Transverse colon (tissue), 4 donors: ENCODE measurements at regions not wholly inside any gene's neighbourhood (a gene's known extent, or its start where the extent isn't known, plus 50 kb on each side); places are given as distances from the start of the nearest gene placed in this dataset.

Source experiments
- DNase-seq: peaks from one replicate; pipeline ENCODE4 v3.0.0-alpha.2; 2019
- H3K27ac ChIP-seq, 4 donors: fragments of 200-600 bp; sonication (generic); 2 replicates each; pipeline ENCODE4 v1.5.1; 2016 to 2018; ENCODE audit warnings: inconsistent platforms in 4 of 4
- H3K27me3 ChIP-seq: fragments of 200-600 bp; sonication (generic); 2 replicates; pipeline ENCODE4 v1.5.1; 2017; ENCODE audit warnings: inconsistent platforms
- H3K36me3 ChIP-seq, 4 donors: fragments of 200-600 bp; sonication (generic); 2 replicates each; pipeline ENCODE4 v1.5.1; 2017 to 2019; ENCODE audit warnings: inconsistent platforms in 4 of 4
- H3K4me1 ChIP-seq, 4 donors: fragments of 200-600 bp; sonication (generic); 2 replicates each; pipeline ENCODE4 v1.5.1; 2017 to 2020; ENCODE audit warnings: inconsistent platforms in 4 of 4
- H3K4me3 ChIP-seq, 4 donors: fragments of 200-600 bp; sonication (generic); 1 replicate in 1 of 4; 2 replicates in 3 of 4; pipeline versions ENCODE4 v1.5.1 to v1.6.1; 2017 to 2019; ENCODE audit warnings: inconsistent platforms in 4 of 4
- H3K9me3 ChIP-seq, 2 donors: fragments of 200-600 bp; sonication (generic); 2 replicates each; pipeline ENCODE4 v1.5.1; 2017 to 2019; ENCODE audit warnings: inconsistent platforms in 2 of 2
- EP300 ChIP-seq: sonication (generic); formaldehyde crosslinking; IDR thresholded peaks from one replicate; pipeline ENCODE4 v1.6.1; 2017; ENCODE audit warnings: antibody characterized with exemption, low read depth
- POLR2A ChIP-seq: fragments of 450-650 bp; IDR thresholded peaks from one replicate; pipeline ENCODE4 v1.6.1; 2016; ENCODE audit warnings: antibody characterized with exemption, mild to moderate bottlenecking, moderate library complexity
- POLR2AphosphoS5 ChIP-seq, 3 donors: sonication (generic); formaldehyde crosslinking; IDR thresholded peaks; one replicate each; pipeline ENCODE4 v1.6.1; 2016; ENCODE audit warnings: antibody characterized with exemption in 3 of 3
- WGBS, 2 donors: methylation state at CpG; one replicate each; pipeline ENCODE4 v1.1.5; 2018; ENCODE audit warnings: low coverage in 1 of 2; 5-methylcytosine and 5-hydroxymethylcytosine counted together
- in situ Hi-C, 4 donors: fragments of 200-750 bp; cut with MboI; loops; one replicate each; pipeline versions ENCODE4 v1.15.0 to v1.15.1; 2017; ENCODE audit warnings: low sequenced_read_pairs in 3 of 4, low pct_ligation_motif_present in 1 of 4, low pct_unique_long_range_greater_than_20kb in 1 of 4
- intact Hi-C: fragments of 100-400 bp; cut with DNase I; formaldehyde crosslinking; loops from one replicate; pipeline ENCODE4 v1.15.1; 2023; ENCODE audit warnings: low total_unique reads
- TF ChIP-seq, protein P1 (sequence below), 5 experiments: fragments of 200-600 bp in 3 of 5; fragments of 450-650 bp in 2 of 5; sonication (generic) in 3 of 5; IDR thresholded peaks; 1 replicate in 2 of 5; 2 replicates in 3 of 5; pipeline ENCODE4 v1.5.1; 2016 to 2017; ENCODE audit warnings: antibody characterized with exemption in 5 of 5, inconsistent platforms in 3 of 5, mild to moderate bottlenecking in 2 of 5, moderate library complexity in 1 of 5

DNA sequence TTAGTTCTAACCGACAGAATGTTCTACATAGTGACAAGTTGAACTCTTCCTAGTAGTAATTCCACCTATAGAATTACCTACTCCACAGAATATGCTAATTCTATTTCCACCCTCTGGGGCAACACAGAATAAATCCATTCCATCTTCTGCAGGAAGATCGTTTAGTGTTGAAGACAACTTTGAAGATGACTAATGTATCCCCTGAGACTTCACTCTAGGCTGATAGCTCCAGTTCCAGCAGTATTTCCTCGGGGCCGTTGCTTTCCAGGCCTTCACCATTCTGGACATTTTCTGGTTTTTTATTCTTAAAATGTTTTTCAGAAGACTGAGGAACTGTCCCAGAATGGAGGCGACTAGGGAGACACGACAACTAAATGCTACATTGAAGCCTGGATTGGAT, 61.0 kb upstream of the CSF1 start:
- intact Hi-C loops (loop anchor here (10.0 kb wide), 1 partner anchor 45 kb away; no protein-coding TSS in a partner anchor), in situ Hi-C loops (no loop called here)
- Histone ChIP-seq H3K27me3 (no peaks in the 10 kb centered on the region), H3K36me3 (no peaks in the 10 kb centered on the region), H3K27ac (no peak overlapping the region), H3K4me3 (no peak overlapping the region), H3K9me3 (no peaks in the 10 kb centered on the region), H3K4me1 (no peaks in the 10 kb centered on the region)
- DNase-seq: no peak
- TF ChIP-seq, protein P1, sequence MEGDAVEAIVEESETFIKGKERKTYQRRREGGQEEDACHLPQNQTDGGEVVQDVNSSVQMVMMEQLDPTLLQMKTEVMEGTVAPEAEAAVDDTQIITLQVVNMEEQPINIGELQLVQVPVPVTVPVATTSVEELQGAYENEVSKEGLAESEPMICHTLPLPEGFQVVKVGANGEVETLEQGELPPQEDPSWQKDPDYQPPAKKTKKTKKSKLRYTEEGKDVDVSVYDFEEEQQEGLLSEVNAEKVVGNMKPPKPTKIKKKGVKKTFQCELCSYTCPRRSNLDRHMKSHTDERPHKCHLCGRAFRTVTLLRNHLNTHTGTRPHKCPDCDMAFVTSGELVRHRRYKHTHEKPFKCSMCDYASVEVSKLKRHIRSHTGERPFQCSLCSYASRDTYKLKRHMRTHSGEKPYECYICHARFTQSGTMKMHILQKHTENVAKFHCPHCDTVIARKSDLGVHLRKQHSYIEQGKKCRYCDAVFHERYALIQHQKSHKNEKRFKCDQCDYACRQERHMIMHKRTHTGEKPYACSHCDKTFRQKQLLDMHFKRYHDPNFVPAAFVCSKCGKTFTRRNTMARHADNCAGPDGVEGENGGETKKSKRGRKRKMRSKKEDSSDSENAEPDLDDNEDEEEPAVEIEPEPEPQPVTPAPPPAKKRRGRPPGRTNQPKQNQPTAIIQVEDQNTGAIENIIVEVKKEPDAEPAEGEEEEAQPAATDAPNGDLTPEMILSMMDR (IDR thresholded peaks at IDR 0.05): no peak
- TF ChIP-seq POLR2AphosphoS5 (IDR thresholded peaks at IDR 0.05): no peak
- no peak for TF ChIP-seq EP300
- TF ChIP-seq POLR2A: no peak
- 82 to 92% methylated on average over 6 of the region's 6 CpGs for WGBS, 2 donors

DNA sequence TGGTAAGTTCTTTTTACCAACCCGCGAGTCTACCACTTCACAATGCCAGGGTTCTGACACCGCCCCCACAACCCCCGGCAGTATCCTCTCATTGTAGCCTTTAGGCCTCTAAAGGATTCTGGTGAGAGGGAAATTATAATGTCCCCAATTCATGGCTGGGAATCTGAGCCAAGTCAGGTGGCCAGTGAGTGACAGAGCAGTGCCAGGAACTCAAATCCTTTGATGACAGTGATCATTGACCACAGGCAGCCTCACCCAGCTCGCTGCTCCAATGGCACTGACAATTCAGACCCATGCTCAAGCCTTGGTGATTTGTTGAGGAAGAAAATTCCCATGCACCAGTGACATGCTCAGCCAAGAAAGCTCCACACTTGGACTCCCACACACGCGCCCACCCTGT, 63.4 kb upstream of the CSF1 start:
- H3K4me3 ChIP-seq: no peak overlapping the region
- 87 to 96% methylated on average over 4 to 7 of the region's 7 CpGs for WGBS, 2 donors
- no peaks in the 10 kb centered on the region for H3K4me1 ChIP-seq
- no peaks in the 10 kb centered on the region for H3K9me3 ChIP-seq
- H3K36me3 ChIP-seq: no peaks in the 10 kb centered on the region
- TF ChIP-seq, protein P1 (IDR thresholded peaks at IDR 0.05): no peak
- no peak for TF ChIP-seq POLR2AphosphoS5 (IDR thresholded peaks at IDR 0.05)
- H3K27ac ChIP-seq: no peak overlapping the region
- in situ Hi-C loops: no loop called here
- no peak for DNase-seq
- intact Hi-C loops: no loop called here
- H3K27me3 ChIP-seq: no peaks in the 10 kb centered on the region

DNA sequence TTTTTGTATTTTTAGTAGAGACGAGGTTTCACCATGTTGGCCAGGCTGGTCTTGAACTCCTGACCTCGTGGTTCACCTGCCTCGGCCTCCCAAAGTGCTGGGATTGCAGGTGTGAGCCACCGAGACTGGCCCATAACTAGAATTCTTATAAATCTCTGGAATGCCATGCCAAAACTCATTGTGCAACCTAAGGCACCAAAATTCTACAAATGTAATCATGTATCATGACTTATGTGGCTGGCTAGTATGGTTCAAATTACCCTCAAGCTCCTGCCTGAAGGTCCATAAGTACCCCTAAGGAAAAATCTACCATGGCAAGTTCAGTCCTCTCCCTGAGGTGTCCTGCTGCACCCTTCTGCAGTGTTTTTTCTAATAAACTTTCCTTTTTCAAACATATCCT, 63.8 kb upstream of the CSF1 start:
- no peaks in the 10 kb centered on the region for H3K4me1 ChIP-seq
- no peak overlapping the region for H3K27ac ChIP-seq
- no peak for TF ChIP-seq POLR2A
- WGBS, 2 donors: 88% methylated on average over 4 of the region's 4 CpGs; no CpG with 5 or more reads in 1 of the 2 donors
- H3K4me3 ChIP-seq: no peak overlapping the region
- intact Hi-C loops (no loop called here), in situ Hi-C loops (no loop called here)
- H3K9me3 ChIP-seq: no peaks in the 10 kb centered on the region
- no peak for DNase-seq
- H3K36me3 ChIP-seq: no peaks in the 10 kb centered on the region
- H3K27me3 ChIP-seq: no peaks in the 10 kb centered on the region

DNA sequence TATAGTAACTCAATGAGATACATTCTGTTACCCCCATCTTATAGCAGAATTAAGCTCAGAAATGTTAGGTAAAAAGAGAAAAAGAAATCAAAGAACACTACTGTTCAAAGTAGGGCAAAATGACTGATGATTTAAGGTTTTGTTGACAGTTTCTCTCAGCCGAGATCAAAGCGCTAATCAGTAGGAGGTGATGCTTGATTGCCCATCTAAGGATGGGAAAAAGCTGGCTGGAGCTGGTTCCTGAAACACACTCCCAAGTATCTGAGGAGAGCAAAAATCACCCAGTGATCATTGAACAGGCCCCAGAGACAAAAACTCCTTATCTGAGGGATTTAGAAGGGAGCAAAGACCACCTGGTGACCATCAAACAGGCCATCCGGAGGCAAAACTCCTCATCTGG, 64.5 kb upstream of the CSF1 start:
- H3K27ac ChIP-seq: no peak overlapping the region
- TF ChIP-seq POLR2AphosphoS5 (IDR thresholded peaks at IDR 0.05) (no peak), POLR2A (no peak), EP300 (no peak)
- TF ChIP-seq, protein P1 (IDR thresholded peaks at IDR 0.05): no peak
- no peaks in the 10 kb centered on the region for H3K9me3 ChIP-seq
- intact Hi-C loops (no loop called here), in situ Hi-C loops (no loop called here)
- H3K36me3 ChIP-seq: no peaks in the 10 kb centered on the region
- WGBS, 2 donors: 67 to 81% methylated on average over 2 to 3 of the region's 3 CpGs
- no peak for DNase-seq
- no peaks in the 10 kb centered on the region for H3K27me3 ChIP-seq
- no peak overlapping the region for H3K4me3 ChIP-seq
- H3K4me1 ChIP-seq: peaks cover 0 to 3% (median 0%) of the 10 kb centered on the region in 4 donors

DNA sequence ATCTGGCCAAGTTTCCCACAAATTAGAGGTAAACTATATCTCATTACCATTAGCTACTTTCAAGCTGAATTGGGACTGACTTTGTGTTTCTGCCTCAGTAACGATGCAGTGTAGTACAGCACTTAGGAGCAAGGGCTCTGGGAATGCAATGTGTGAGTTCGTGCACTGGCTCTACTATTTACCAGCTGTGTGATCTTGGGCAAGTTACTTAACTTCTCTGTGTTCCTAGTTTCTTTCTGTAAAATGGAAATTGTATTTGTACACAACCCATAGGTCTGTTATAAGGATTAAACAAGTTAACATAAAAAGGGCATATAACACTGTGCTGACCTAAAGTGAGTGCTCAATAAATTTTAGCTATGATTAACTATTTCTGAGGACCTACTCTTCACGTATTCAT, 65.0 kb upstream of the CSF1 start:
- TF ChIP-seq, protein P1 (IDR thresholded peaks at IDR 0.05): no peak
- TF ChIP-seq POLR2AphosphoS5 (IDR thresholded peaks at IDR 0.05) (no peak), EP300 (no peak)
- H3K36me3 ChIP-seq: no peaks in the 10 kb centered on the region
- no peak overlapping the region for H3K4me3 ChIP-seq
- H3K27ac ChIP-seq: no peak overlapping the region
- in situ Hi-C loops (no loop called here), intact Hi-C loops (no loop called here)
- peaks cover 0 to 6% (median 0%) of the 10 kb centered on the region in 4 donors for H3K4me1 ChIP-seq
- no peak for DNase-seq
- no peaks in the 10 kb centered on the region for H3K9me3 ChIP-seq
- WGBS, 2 donors: 78 to 88% methylated on average over 2 to 3 of the region's 3 CpGs
- H3K27me3 ChIP-seq: no peaks in the 10 kb centered on the region
